HUDEP-2 (cell line): ENCODE measurements at regions not wholly inside any gene's neighbourhood (a gene's known extent, or its start where the extent isn't known, plus 50 kb on each side); places are given as distances from the start of the nearest gene placed in this dataset.
"Not testable (repeated sequence)": the region's sequence is repeated elsewhere in the genome, so short reads cannot be mapped to it uniquely, and the experiment has no call there.

Source experiments
- DNase-seq, 76 experiments: peaks; one replicate each; lab custom pipeline; 2025; ENCODE audit not compliant: unreplicated experiment in 76 of 76; lab: John Stamatoyannopoulos, UW

DNA sequence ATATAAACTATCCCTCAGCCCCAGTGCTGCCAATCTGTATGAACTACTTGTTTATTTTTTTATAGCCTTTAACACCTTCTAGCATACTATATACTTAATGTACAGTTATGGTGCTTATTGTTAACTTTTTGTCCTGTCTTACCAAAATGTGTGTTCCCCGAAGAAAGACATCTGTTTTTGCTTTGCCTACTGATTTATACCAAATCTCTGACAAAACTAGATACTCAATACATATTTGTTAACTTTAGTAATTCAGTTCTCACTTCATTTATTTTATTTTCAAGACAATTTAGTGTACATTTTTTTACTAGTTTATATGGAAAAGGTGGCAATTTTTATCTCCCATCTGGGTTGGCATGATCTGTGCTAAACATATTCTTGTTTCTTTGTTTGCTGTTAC lies 824.3 kb upstream of the ATXN8OS start:
- DNase-seq = no peak

DNA sequence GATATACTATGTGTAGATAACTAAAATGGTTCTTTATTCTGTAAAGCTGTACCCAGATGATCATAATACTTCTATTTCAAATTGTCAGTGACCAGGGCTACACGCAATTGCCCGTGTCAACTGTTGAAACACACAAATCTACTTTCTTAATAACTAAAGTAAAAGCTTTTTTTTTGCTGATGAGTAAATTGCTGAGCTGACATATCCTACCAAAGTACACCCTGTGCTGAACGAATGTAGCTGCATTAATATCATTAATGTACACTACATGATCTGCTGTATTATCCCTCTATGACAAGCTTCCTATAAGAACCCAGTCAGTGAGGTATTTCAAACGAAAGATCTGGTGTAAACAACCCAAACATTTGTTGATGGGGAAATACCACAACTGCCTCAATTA lies 827.2 kb upstream of the ATXN8OS start:
- no peak for DNase-seq

DNA sequence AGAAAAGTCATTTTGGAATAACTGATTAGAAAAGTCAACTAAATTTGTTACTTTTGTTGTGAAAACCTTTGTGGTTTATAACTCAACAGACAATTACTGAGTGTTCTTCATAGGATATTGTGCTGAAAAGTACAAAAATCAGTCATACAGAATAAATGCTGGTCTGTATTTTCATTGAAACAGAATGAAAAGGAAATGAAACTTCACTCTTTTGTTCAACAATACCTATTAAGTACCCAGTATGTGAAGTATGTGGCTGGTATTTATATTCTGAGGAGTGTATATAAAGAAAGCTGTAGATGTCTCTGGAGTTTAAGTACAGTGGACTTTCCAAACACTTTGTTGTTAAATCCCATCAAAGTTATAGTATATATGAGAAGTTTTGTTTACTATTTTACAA lies 828.4 kb upstream of the ATXN8OS start:
- no peak for DNase-seq

DNA sequence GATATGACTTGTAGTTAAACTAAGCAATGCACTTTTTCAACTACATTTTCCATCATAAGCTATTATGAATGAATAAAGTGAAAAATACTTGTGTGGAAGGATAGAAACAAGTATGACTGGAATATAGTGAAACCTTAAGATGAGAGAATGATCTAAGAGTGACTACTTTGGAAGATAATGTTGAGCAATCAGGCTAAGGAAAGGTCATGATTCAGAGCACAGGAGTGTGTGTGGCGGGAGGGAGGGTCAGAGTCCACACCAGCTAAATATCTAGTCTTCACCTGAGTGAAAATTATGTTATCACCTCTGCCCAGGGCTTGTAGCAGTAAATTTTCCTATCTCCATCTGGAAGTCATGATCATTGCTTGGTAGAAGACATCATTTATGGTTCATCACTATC lies 833.4 kb upstream of the ATXN8OS start:
- no peak for DNase-seq

DNA sequence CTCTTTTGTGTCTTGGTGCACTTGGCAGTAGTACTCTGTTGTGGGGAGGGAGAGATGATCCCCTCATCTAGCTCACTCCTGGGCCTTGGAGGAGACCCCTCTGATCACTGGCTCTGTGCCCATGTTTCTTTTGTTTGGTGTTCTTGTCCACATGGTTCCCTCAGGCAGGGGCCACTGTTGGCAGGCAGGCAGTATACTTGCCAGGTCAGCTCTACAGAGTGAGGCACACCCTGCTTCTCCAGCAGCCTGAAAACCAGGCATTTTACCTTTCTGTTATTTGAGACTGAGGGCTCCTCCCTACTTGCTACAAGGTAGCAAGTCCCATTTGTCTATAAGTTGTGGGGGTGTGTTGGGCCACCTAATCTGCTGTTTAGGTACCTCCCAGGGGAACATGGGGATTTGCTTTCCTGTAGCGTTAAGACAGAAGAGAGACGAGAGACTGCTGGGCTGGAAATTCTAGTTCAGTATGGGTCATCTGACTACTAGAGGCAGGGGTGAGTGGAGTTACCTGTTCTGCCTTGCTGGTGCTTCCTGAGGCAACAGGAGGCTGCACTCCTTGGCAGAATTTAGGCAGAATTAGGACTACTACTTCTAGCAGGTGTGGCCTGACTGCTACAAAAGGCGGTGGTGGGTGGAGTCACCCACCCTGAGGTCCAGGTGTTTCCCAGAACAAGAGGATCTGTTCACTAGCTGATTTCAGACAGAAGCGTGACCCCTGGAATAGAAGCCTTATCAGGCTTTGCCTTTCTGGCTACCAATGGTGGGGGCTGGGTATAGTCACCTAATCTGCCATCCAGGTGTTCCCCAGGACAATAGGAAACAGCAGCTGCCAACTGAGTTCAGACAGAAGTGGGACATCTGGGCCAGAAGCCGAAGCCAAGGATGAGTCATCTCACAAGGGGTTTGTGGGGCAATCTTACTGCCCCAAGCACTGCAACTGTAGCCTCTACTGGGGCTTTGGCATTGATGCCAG lies 843.0 kb upstream of the ATXN8OS start:
- no peak for DNase-seq

DNA sequence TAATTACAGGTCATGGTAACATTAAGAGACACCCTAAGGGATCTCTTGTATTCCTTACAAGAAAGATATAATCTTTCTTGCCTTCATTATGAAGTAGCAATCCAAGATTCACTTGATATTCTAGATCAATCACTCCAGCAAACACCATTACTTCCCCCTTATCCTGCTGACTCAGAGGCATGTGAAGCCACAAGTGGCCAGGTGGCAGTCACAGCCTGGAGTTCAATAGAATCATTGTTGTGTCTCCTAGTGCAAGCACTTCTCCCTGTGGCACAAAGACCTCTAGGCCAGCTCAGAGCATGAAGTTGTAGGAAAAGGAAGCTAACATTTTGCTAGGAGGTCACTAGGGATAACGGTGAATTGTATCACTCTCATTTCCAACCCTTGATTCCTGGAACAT lies 864.3 kb upstream of the ATXN8OS start:
- no peak for DNase-seq

DNA sequence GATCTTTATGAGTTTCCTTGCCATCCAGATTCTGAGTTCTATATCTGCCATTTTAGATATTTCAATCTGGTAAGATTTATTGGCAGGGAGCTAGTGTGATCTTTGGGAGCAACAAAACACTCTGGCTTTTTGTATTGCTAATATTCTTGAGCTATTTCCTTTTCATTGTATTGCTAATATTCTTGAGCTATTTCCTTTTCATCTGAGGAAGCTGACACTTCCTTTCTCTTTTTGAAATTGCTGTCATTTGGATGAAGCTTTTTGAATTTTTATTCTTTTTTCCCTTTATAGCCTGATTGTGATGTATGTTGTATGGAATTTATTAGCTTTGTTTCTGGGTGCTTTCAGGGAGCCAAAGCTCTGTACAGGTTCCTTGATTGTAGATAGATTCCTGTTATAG lies 873.5 kb upstream of the ATXN8OS start:
- DNase-seq = no peak

DNA sequence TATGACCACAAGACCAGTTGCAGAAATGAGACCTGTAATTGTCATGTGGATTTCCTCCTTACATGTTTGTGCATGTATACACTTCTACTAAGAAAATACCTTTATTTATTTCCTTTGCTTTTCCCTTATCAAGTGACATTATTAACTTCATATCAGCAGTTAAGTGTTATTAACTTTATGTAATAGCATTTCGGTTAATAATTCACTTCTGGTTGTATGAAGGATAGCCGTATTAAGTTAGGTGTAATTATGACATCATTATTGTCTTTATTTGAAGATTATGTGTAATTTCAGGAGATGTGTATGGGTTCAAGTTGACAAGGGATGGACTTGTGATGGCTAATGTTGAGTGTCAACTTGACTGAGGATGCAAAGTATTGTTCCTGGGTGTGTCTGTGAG lies 881.2 kb upstream of the ATXN8OS start:
- DNase-seq = no peak

- DNase-seq = not testable (repeated sequence)
These were observed 885.8 kb upstream of the ATXN8OS start for GRCh38 chr13:69221633-69222498.

DNA sequence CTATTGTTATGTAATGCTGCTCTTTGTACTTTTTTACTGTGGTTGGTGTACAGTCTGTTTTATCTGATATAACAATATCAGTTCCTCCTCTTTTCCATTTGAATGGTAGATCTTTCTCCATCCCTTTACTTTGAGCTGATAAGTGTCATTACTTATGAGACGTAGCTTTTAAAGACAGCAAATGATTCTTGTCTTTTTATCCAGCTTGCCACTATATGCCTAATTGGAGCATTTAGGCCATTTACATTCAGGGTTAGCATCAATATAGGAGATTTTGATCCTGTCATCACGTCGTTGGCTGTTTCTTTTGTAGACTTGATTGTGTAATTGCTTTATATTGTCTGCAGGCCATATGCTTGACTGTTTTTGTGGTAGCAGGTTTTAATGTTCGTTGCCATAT lies 894.2 kb upstream of the ATXN8OS start:
- no peak for DNase-seq

DNA sequence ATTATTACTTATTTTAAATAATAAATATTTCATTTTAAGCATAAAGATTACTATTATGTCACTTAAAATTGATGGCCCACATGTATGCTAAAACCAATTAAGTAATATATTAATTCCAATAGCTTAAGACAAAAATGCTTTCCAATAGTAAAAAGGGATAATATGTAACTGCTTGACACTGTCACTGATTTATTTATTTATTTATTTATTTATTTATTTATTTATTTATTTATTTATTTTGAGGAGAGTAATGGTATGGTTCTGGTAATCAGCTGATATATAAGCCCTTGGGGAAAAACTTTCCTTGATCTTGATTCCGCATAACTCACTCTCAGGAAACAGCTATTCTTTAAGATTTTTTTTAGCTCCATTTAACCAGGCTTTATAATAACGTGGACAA lies 903.0 kb upstream of the ATXN8OS start:
- no peak for DNase-seq

- DNase-seq = no peak
These were observed 904.6 kb upstream of the ATXN8OS start for GRCh38 chr13:69202996-69203395.

GRCh38 chr13:69199664-69200063 lies 908.0 kb upstream of the ATXN8OS start:
- no peak for DNase-seq

GRCh38 chr13:69198706-69199105 lies 908.9 kb upstream of the ATXN8OS start:
- no peak for DNase-seq

DNA sequence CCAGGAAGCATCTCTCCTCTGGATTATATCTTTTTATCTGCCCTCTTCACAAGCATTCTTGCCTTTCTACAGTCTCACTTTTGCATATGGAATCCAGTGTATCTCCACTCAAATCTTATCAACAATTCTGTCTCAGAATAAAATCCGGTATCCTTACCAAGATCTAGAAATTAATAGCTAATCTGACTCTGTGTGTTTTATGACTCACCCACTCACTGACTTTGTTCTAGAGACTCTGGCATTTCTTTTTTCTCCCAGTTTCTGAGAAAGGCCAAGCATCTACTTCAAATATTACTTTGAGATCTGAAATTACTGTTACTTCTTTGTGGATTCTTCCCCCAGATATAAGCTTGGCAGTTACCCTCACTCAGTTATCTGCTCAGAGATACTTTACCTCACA lies 913.5 kb upstream of the ATXN8OS start:
- no peak for DNase-seq

GRCh38 chr13:69180034-69180433 lies 927.6 kb upstream of the ATXN8OS start:
- DNase-seq = no peak

DNA sequence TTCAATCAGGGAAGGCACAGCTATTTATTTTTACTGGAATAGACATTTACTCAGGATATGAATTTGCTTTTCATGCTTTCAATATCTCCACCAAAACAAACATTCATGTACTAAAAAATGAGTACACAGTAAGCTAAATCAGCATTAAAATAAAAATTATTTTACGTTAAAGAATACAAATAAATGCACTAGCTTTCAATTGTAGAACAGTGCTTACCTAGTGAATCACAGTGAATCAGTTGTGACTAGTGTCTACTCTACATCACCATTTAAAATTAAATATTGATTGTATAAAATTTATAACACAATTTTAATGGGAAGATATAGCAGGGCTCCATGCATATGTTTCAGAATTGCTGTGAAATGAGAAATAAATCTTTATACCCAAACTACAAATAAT lies 929.6 kb upstream of the ATXN8OS start:
- DNase-seq = no peak

- no peak for DNase-seq
These were observed 939.2 kb upstream of the ATXN8OS start for GRCh38 chr13:69168436-69168835.

DNA sequence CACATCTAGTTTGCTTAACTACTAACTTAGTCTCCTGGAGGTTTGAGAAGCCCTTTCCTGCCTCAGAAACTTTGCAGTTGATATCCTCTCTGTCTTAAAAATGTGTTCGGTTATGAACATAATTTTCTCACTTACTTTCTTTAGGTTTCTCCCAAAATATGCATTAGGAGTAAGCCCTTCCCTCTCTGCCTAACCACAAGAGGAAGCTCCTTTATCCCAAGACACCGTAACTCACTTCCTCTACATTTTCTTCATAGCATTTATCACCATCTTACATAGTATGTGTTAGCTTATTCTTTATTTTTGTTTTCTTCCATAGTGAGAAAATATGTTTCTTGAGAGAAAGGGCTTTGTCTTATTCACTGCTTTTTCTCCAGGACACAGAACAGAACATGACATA lies 952.5 kb upstream of the ATXN8OS start:
- DNase-seq = no peak

GRCh38 chr13:69142101-69142500 lies 965.5 kb upstream of the ATXN8OS start:
- no peak for DNase-seq

GRCh38 chr13:69124996-69125395 lies 982.6 kb upstream of the ATXN8OS start:
- no peak for DNase-seq
